ENCODE measurements at regions not wholly inside any gene's neighbourhood (a gene's known extent, or its start where the extent isn't known, plus 50 kb on each side); places are given as distances from the start of the nearest gene placed in this dataset.
A peak's percentile ranks its signal among the peaks of the same experiment; 100 is the strongest.
"Not testable (repeated sequence)": the region's sequence is repeated elsewhere in the genome, so short reads cannot be mapped to it uniquely, and the experiment has no call there.

DNA sequence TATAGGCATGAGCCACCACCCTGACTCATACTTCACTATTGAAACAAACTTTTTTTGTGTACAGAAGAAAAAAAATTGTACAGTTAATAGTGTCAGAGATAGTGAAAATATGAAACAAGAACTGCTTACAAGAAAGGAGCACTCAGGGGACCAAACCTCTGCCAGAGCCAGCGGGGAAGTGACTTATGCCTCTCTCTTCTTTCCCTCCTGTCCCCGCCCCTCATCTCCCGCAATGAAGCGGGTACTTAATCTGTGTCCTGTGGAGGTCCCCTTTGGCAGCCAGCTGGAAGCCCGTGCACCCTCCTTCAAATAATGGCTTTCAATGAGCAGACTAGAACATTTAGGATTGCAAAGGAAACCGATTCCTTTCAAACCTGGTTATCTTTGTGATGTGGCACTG is 51.5 kb downstream of the PPIAL4A start:
- not testable (repeated sequence) for DNase-seq (ENCODE audit: low read depth in 2 of 2)

DNA sequence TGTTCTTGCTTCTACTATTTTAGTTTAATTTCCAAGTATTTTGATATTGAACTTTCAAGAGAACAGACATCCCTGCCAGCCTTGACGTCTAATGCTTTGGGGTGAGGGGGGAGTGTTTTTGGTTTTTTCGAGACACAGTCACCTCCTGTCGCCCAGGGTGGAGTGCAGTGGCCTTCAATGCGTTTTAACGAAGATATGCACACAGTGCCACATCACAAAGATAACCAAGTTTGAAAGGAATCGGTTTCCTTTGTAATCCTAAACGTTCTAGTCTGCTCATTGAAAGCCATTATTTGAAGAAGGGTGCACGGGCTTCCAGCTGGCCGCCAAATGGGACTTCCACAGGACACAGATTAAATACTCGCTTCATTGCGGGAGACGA is 52.3 kb downstream of the PPIAL4A start:
- peak in 1 of 2 donors; percentile 0 for DNase-seq (ENCODE audit: low read depth in 2 of 2)

DNA sequence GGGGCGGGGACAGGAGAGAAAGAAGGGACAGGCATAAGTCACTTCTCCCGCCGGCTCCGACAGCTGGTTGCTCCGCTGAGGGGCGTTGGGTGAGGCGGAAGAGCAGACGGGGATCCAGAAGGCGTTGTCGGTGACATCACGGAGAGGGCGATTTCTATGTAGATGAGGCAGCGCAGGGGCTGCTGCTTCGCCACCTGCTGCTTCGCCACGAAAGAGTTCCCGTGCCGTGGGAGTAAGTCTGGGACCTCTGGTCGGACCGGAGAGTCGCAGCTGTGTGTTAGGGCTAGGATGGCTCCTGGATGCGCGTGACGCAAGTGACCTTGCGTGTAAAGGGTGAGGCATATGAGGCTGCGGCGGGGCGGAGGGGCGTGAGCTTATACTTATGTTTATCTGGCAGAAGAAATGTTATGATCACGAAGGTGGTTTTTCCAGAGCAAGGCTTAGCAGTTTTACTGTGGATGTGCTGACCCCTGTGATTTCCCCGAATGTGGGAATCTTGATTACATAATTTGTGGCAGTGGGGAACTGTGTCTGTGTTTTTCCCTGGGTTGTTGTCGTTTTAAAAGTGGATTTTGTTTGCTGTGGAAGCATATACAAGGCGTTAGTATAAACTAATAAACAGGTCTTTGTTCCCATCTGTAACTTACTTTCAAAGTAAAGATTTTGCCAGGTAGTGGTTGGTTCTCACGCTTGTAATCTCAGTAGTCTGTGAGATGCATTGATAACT is 52.8 kb downstream of the PPIAL4A start:
- DNase-seq (ENCODE audit: low read depth in 2 of 2), result peak; percentile 51 to 62

DNA sequence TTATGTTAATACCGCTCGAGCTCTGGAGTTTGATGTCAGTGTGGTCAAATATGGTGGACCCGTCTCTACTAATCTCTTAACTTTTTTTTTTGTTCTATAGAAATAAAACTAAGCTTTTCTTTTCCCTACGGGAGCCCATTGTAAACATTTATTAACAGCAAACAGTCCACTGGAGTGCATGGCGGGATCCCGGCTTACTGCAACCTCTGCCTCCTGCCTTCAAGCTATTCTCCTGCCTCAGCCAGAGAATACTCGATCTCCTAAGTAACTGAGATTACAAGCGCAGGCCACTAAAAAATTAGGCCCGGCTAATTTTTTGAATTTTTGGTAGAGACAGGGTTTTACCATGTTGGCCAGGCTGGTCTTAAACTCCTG is 53.4 kb downstream of the PPIAL4A start:
- DNase-seq (ENCODE audit: low read depth in 2 of 2), result not testable (repeated sequence)

- DNase-seq (ENCODE audit: low read depth in 2 of 2), result not testable (repeated sequence)
These were observed 55.1 kb downstream of the PPIAL4A start for GRCh38 chr1:120944691-120945090.

- not testable (repeated sequence) for DNase-seq (ENCODE audit: low read depth in 2 of 2)
These were observed 55.6 kb downstream of the PPIAL4A start for GRCh38 chr1:120945122-120945521.

GRCh38 chr1:120947114-120947513 is 57.5 kb downstream of the PPIAL4A start:
- not testable (repeated sequence) for DNase-seq (ENCODE audit: low read depth in 2 of 2)

DNA sequence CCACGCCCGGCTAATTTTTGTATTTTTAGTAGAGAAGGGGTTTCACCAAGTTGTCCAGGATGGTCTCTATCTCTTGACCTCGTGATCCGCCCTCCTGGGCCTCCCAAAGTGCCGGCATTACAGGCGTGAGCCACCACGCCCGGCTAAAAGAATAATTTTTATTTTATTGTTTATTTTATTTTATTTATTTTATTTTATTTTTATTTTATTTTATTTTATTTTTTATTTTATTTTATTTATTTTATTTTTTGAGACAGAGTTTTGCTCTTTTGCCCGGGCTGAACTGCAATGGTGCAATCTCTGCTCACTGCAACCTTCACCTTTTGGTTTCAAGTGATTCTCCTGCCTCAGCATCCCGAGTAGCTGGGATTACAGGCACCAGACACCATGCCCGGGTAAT is 60.2 kb downstream of the PPIAL4A start:
- DNase-seq (ENCODE audit: low read depth in 2 of 2), result not testable (repeated sequence)

GRCh38 chr1:120950633-120951032 is 61.1 kb downstream of the PPIAL4A start:
- DNase-seq (ENCODE audit: low read depth in 2 of 2), result not testable (repeated sequence)

GRCh38 chr1:120951100-120951499 is 61.5 kb downstream of the PPIAL4A start:
- not testable (repeated sequence) for DNase-seq (ENCODE audit: low read depth in 2 of 2)

GRCh38 chr1:120952207-120952870 is 62.8 kb downstream of the PPIAL4A start:
- not testable (repeated sequence) for DNase-seq (ENCODE audit: low read depth in 2 of 2)

DNA sequence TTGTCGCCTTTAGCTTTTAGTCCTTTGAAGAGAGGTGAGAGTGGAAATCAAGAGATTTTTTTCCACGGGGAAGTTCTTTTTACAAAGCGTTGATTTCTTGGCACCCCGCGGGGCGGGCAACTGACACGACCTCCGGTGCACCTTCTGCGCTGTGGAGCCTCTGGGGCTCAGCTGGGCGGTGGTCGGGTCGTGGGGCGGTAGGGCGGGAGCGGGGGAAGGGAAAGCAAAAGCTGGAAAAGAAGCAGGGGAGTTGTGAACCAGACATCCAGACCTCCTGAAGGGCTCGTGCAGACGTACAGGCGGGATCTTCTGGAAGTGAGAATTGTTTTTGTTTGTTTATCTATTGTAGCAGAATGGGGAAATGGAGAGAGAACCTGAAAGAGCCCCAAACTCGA is 63.3 kb downstream of the PPIAL4A start:
- DNase-seq (ENCODE audit: low read depth in 2 of 2), result not testable (repeated sequence)

DNA sequence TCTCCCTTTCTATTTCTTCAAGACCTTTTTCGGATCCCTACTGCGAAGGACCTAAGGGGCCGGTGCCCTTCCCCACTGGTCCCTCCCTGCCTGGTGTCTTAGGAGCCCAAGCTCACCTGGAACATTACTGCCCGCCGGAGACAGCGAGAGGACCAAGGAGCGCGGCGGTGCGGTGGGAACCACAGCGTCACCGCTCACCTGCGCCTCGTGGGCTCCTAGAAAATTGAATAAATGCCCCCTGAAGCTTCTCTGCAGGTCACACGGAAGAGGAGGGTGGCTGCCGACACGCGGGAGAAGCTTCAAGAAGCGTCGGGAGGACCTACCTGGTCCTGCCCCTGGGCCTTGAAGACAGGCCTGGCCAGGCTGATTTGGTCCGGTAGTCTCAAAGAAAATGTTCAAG is 65.2 kb downstream of the PPIAL4A start:
- DNase-seq (ENCODE audit: low read depth in 2 of 2), result no peak

- not testable (repeated sequence) for DNase-seq (ENCODE audit: low read depth in 2 of 2)
These were observed 66.4 kb downstream of the PPIAL4A start for GRCh38 chr1:120955961-120956360.

- DNase-seq (ENCODE audit: low read depth in 2 of 2), result not testable (repeated sequence)
These were observed 76.4 kb downstream of the PPIAL4A start for GRCh38 chr1:120966018-120966417.

DNA sequence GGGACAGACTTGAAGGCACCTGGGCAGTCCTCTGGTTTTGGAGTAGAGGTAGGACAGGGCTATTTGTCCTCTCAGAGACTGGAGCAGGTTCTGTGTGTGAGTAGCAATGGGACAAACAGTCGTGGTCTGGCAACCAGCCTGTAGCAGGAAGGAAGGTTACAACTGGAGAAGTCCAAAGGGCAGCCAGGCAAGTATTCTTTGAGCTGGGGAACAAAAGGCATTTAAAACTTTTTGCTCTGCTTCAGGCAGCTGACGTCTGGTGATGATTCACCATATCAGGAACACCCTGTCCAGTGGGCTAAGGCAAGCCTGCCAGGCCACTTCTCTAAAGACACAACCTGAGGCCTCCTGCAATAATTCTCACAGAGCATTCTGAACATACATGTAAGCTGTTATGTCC is 83.3 kb downstream of the PPIAL4A start:
- DNase-seq (ENCODE audit: low read depth in 2 of 2), result not testable (repeated sequence)

GRCh38 chr1:120973836-120974235 is 84.3 kb downstream of the PPIAL4A start:
- not testable (repeated sequence) for DNase-seq (ENCODE audit: low read depth in 2 of 2)

- not testable (repeated sequence) for DNase-seq (ENCODE audit: low read depth in 2 of 2)
These were observed 87.7 kb downstream of the PPIAL4A start for GRCh38 chr1:120977279-120977678.

DNA sequence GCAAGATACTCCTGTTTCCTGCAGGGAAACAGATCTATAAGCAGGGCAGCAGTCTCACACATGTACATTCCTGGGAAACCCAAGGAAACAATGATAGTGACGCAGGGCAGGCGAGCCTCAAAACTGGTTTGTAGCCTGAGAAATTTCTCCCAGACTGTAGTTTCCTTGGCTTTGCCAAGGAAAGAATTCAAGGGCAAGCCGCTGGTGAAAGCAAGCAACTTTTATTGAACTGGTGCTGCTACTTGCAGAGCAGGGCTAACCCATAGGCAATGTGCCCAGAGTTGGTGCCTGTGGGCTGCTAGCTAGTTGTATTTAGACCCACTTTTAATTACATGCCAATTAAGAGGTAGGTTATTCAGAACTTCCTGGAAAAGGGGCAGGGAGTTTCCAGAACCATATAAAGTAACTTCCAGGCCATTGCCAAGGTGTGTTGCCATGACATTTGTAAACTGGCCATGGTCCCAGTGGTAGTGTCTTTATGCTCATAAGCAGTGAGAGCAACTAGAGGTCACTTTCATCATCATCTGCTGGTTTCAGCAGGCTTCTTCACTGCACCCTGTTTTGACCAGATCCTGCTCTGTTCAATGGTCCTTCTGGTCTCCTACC is 92.0 kb downstream of the PPIAL4A start:
- not testable (repeated sequence) for DNase-seq (ENCODE audit: low read depth in 2 of 2)

DNA sequence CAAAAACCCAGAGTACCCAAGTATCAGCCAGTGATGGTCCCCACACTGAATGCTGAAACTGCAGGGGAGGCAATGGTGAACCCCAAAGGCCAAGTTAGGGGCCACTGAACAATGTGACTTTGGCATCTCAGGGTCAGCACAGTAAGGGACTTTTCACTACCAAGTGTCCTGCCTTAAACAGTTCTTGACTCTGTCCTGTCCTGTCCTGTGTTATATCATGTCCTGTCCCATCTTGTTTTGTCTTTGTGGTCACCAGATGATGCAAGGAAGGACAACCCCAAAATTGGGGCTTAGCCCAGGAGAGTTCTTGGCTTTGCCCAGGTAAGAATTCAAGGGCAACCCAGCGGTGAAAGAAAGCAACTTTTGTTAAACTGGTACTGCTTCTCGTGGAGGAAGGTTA is 105.0 kb downstream of the PPIAL4A start:
- DNase-seq (ENCODE audit: low read depth in 2 of 2), result not testable (repeated sequence)

DNA sequence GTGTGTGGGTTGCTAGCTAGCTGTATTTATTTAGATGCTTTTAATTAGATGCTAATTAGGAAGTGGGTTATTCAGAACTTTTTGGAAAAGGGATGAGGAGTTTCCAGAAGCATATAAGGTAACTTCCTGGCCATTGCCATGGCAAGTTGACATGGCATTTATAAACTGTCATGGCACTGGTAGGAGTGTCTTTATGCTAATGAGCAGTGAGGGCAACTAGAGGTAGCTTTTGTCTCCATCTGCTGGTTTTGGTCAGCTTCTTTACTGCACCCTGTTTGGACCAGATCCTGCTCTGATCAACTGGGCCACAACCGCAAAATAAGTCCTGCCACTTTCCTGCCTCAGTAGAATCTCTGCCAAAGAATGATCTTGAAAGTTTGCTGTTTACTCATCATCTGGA is 105.5 kb downstream of the PPIAL4A start:
- not testable (repeated sequence) for DNase-seq (ENCODE audit: low read depth in 2 of 2)

GRCh38 chr1:121001090-121001726 is 111.6 kb downstream of the PPIAL4A start:
- DNase-seq (ENCODE audit: low read depth in 2 of 2), result not testable (repeated sequence)

Measured in stimulated activated CD4-positive, alpha-beta T cell treated with anti-CD3 and anti-CD28 coated beads, Interleukin-1b, Interleukin-23, amount 100 ng/mL, for 1 hour (primary cell).